Neural progenitor cell (in vitro differentiated cells): ENCODE measurements at regions not wholly inside any gene's neighbourhood (a gene's known extent, or its start where the extent isn't known, plus 50 kb on each side); places are given as distances from the start of the nearest gene placed in this dataset.

Experiments used
- CTCF ChIP-seq: fragments of 200-600 bp; sonication (generic); IDR thresholded peaks from 2 replicates; pipeline ENCODE4 v1.5.1; 2017; ENCODE audit warnings: antibody characterized with exemption, mild to moderate bottlenecking
- EZH2 ChIP-seq: fragments of 200-600 bp; sonication (generic); IDR thresholded peaks from 2 replicates; pipeline ENCODE4 v1.6.1; 2017; ENCODE audit warnings: antibody characterized with exemption, mild to moderate bottlenecking, moderate library complexity
- EZH2phosphoT487 ChIP-seq: fragments of 200-600 bp; sonication (generic); IDR thresholded peaks from 2 replicates; pipeline ENCODE4 v1.6.1; 2017; ENCODE audit warnings: antibody characterized with exemption

- no peak for TF ChIP-seq CTCF
- TF ChIP-seq EZH2, result no peak
- TF ChIP-seq EZH2phosphoT487, result no peak
Observed at GRCh38 chr2:58357521-58357920, 116.4 kb upstream of the FANCL start.
